ENCODE measurements at regions not wholly inside any gene's neighbourhood (a gene's known extent, or its start where the extent isn't known, plus 50 kb on each side); places are given as distances from the start of the nearest gene placed in this dataset.

GRCh38 chr6:169858935-169859351, 107.5 kb downstream of the ERMARD start (continued):
- TF ChIP-seq ZNF462 (CRISPR knock-in tag; IDR thresholded peaks at IDR 0.05) (no peak), POLR2AphosphoS5 (IDR thresholded peaks at IDR 0.05; ENCODE audit: low read depth) (no peak), NANOG (IDR thresholded peaks at IDR 0.05; ENCODE audit: borderline replicate concordance) (no peak)

- no peak for ATAC-seq
- peaks cover 15% of the 10 kb centered on the region for H3K36me3 Mint-ChIP-seq (ENCODE audit: low read depth)
- no peak for TF ChIP-seq ZNF114 (CRISPR knock-in tag; IDR thresholded peaks at IDR 0.05)
- TF ChIP-seq NANOG (IDR thresholded peaks at IDR 0.05; ENCODE audit: borderline replicate concordance) = no peak
- TF ChIP-seq CTCF (conservative IDR thresholded peaks at IDR 0.05; ENCODE audit: low read depth in 2 of 2) = no peak
- TF ChIP-seq EZH2phosphoT487 (IDR thresholded peaks at IDR 0.05; ENCODE audit: unreplicated experiment) = no peak
- TF ChIP-seq STAT1 (IDR thresholded peaks at IDR 0.05; ENCODE audit: unreplicated experiment) = no peak
- TF ChIP-seq EZH2 (IDR thresholded peaks at IDR 0.05; ENCODE audit: low read depth, unreplicated experiment) = no peak
- TF ChIP-seq REST (IDR thresholded peaks at IDR 0.05; ENCODE audit: unreplicated experiment) = no peak
- TF ChIP-seq JUNB (IDR thresholded peaks at IDR 0.05; ENCODE audit: unreplicated experiment) = no peak
- no peak for TF ChIP-seq POLR2AphosphoS5 (IDR thresholded peaks at IDR 0.05; ENCODE audit: low read depth)
- TF ChIP-seq ZNF331 (CRISPR knock-in tag; IDR thresholded peaks at IDR 0.05; ENCODE audit: low read depth) = no peak
- no peak for TF ChIP-seq CREB1 (CRISPR knock-in tag; IDR thresholded peaks at IDR 0.05; ENCODE audit: low read depth)
These were observed 107.0 kb downstream of the ERMARD start for GRCh38 chr6:169858293-169858934.

More at GRCh38 chr6:169858293-169858934, 107.0 kb downstream of the ERMARD start:
- Mint-ChIP-seq H3K27ac (no peak overlapping the region), H3K4me3 (no peak overlapping the region), H3K27me3 (ENCODE audit: insufficient read depth, low read depth, poor library complexity) (peaks cover 15% of the 10 kb centered on the region), H3K4me1 (no peaks in the 10 kb centered on the region; the same call in 2 of the 3 replicates), H3K9me3 (peaks cover 44% of the 10 kb centered on the region)
- H3K4me3 ChIP-seq = no peak overlapping the region
- H3K27ac ChIP-seq (ENCODE audit: low read depth) = no peak overlapping the region
- no peak overlapping the region for H3K4me2 ChIP-seq
- no peaks in the 10 kb centered on the region for H3K36me3 ChIP-seq (ENCODE audit: insufficient read depth)
- H3K27me3 ChIP-seq (ENCODE audit: insufficient read depth) = no peaks in the 10 kb centered on the region
- H4K20me1 ChIP-seq (replicated peaks; ENCODE audit: insufficient read depth) = no peaks in the 10 kb centered on the region
- DNase-seq (ENCODE audit: low spot score) = no peak
- no peaks in the 10 kb centered on the region for H3K79me2 ChIP-seq (replicated peaks; ENCODE audit: insufficient read depth)
- no peaks in the 10 kb centered on the region for H3F3A ChIP-seq (replicated peaks; ENCODE audit: low read depth)
- no peaks in the 10 kb centered on the region for H3K9me2 ChIP-seq (ENCODE audit: insufficient read depth)
- no peak overlapping the region for H2AFZ ChIP-seq
- H3K4me1 ChIP-seq (ENCODE audit: insufficient read depth) = no peaks in the 10 kb centered on the region

Measured in GM23338 (cell line).